ENCODE measurements at regions not wholly inside any gene's neighbourhood (a gene's known extent, or its start where the extent isn't known, plus 50 kb on each side); places are given as distances from the start of the nearest gene placed in this dataset.

GRCh38 chr7:80999771-81000170 lies 80.9 kb upstream of the SEMA3C start:
- no peak for TF ChIP-seq CTCF (IDR thresholded peaks at IDR 0.05)
- no peak for TF ChIP-seq POLR2AphosphoS5 (IDR thresholded peaks at IDR 0.05)
